ENCODE measurements at regions not wholly inside any gene's neighbourhood (a gene's known extent, or its start where the extent isn't known, plus 50 kb on each side); places are given as distances from the start of the nearest gene placed in this dataset.

- no peak for DNase-seq
These were observed 360.6 kb downstream of the TDRD3 start for GRCh38 chr13:60757501-60758215.

GRCh38 chr13:60756306-60756705 is 359.3 kb downstream of the TDRD3 start:
- no peak for DNase-seq

GRCh38 chr13:60755380-60756163 is 358.6 kb downstream of the TDRD3 start:
- no peak for DNase-seq

- no peak for DNase-seq
These were observed 357.4 kb downstream of the TDRD3 start for GRCh38 chr13:60754211-60755090.

- no peak for DNase-seq
These were observed 356.6 kb downstream of the TDRD3 start for GRCh38 chr13:60753641-60754040.

GRCh38 chr13:60745343-60745742 is 348.3 kb downstream of the TDRD3 start:
- DNase-seq: no peak

- DNase-seq: no peak
These were observed 336.9 kb downstream of the TDRD3 start for GRCh38 chr13:60733933-60734332.

- no peak for DNase-seq
These were observed 330.1 kb downstream of the TDRD3 start for GRCh38 chr13:60727140-60727539.

- no peak for DNase-seq
These were observed 324.0 kb downstream of the TDRD3 start for GRCh38 chr13:60721063-60721462.

GRCh38 chr13:60720590-60720989 is 323.6 kb downstream of the TDRD3 start:
- DNase-seq: no peak

- DNase-seq: no peak
These were observed 319.3 kb downstream of the TDRD3 start for GRCh38 chr13:60716313-60716712.

GRCh38 chr13:60707878-60708277 is 310.9 kb downstream of the TDRD3 start:
- no peak for DNase-seq

GRCh38 chr13:60701895-60702294 is 304.9 kb downstream of the TDRD3 start:
- no peak for DNase-seq

- no peak for DNase-seq
These were observed 304.0 kb downstream of the TDRD3 start for GRCh38 chr13:60700994-60701393.

GRCh38 chr13:60699636-60700035 is 302.6 kb downstream of the TDRD3 start:
- no peak for DNase-seq

- DNase-seq: no peak
These were observed 299.6 kb downstream of the TDRD3 start for GRCh38 chr13:60696602-60697001.

- DNase-seq: no peak
These were observed 294.2 kb downstream of the TDRD3 start for GRCh38 chr13:60691268-60691667.

GRCh38 chr13:60690604-60691003 is 293.6 kb downstream of the TDRD3 start:
- DNase-seq: no peak

- DNase-seq: no peak
These were observed 292.6 kb downstream of the TDRD3 start for GRCh38 chr13:60689571-60689970.

- DNase-seq: no peak
These were observed 292.1 kb downstream of the TDRD3 start for GRCh38 chr13:60689076-60689475.

GRCh38 chr13:60679928-60680694 is 283.1 kb downstream of the TDRD3 start:
- no peak for DNase-seq

GRCh38 chr13:60679131-60679530 is 282.1 kb downstream of the TDRD3 start:
- no peak for DNase-seq

GRCh38 chr13:60671386-60671785 is 274.4 kb downstream of the TDRD3 start:
- DNase-seq: no peak

All from NCI-H1436 treated with DMSO at 0.1 percent for 48 hours (cell line).